Vagina (tissue), 2 donors: ENCODE measurements at regions not wholly inside any gene's neighbourhood (a gene's known extent, or its start where the extent isn't known, plus 50 kb on each side); places are given as distances from the start of the nearest gene placed in this dataset.
"Not testable (repeated sequence)": the region's sequence is repeated elsewhere in the genome, so short reads cannot be mapped to it uniquely, and the experiment has no call there.

Experiments
- DNase-seq, 2 donors: peaks; one replicate each; pipeline ENCODE4 v3.0.0-alpha.2; 2017; ENCODE audit errors: extremely low spot score in 2 of 2
- H3K27ac ChIP-seq: fragments of 200-600 bp; sonication (generic); one replicate; pipeline ENCODE4 v1.5.1; 2019
- H3K27me3 ChIP-seq: fragments of 200-600 bp; sonication (generic); one replicate; pipeline ENCODE4 v1.5.1; 2019
- H3K36me3 ChIP-seq, 2 donors: fragments of 200-600 bp; sonication (generic); one replicate each; pipeline ENCODE4 v1.5.1; 2017 to 2019
- H3K4me1 ChIP-seq: fragments of 200-600 bp; sonication (generic); one replicate; pipeline ENCODE4 v1.5.1; 2019
- H3K4me3 ChIP-seq, 2 donors: fragments of 200-600 bp; sonication (generic); 1 replicate in 1 of 2; 2 replicates in 1 of 2; pipeline ENCODE4 v1.5.1; 2016 to 2019
- H3K9me3 ChIP-seq: fragments of 200-600 bp; sonication (generic); one replicate; pipeline ENCODE4 v1.5.1; 2019
- CTCF ChIP-seq, 3 experiments: fragments of 450-650 bp in 2 of 3; fragments of 200-600 bp in 1 of 3; sonication (generic) in 1 of 3; IDR thresholded peaks; one replicate each; pipeline ENCODE4 v1.5.1; 2017 to 2019; ENCODE audit warnings: antibody characterized with exemption in 3 of 3, mild to moderate bottlenecking in 2 of 3, moderate library complexity in 2 of 3
- POLR2A ChIP-seq, 2 donors: fragments of 450-650 bp; IDR thresholded peaks; one replicate each; pipeline ENCODE4 v1.6.1; 2017; ENCODE audit warnings: antibody characterized with exemption in 2 of 2, mild to moderate bottlenecking in 2 of 2, moderate library complexity in 2 of 2
- POLR2AphosphoS5 ChIP-seq, 2 donors: sonication (generic); formaldehyde crosslinking; IDR thresholded peaks; one replicate each; pipeline ENCODE4 v1.9.0; 2017; ENCODE audit warnings: antibody characterized with exemption in 2 of 2, mild to moderate bottlenecking in 2 of 2, low read depth in 1 of 2; ENCODE audit not compliant: insufficient read depth in 1 of 2
- intact Hi-C: fragments of 100-400 bp; cut with DNase I; formaldehyde crosslinking; loops from one replicate; pipeline ENCODE4 v1.15.1; 2023

- H3K9me3 ChIP-seq, result no peaks in the 10 kb centered on the region
- H3K27me3 ChIP-seq, result no peaks in the 10 kb centered on the region
- no peaks in the 10 kb centered on the region for H3K36me3 ChIP-seq
- DNase-seq, result no peak
- intact Hi-C loops, result no loop called here
- H3K27ac ChIP-seq, result no peak overlapping the region
- H3K4me1 ChIP-seq, result no peaks in the 10 kb centered on the region
- no peak overlapping the region for H3K4me3 ChIP-seq
- no peak for TF ChIP-seq POLR2A (IDR thresholded peaks at IDR 0.05)
- TF ChIP-seq POLR2AphosphoS5 (IDR thresholded peaks at IDR 0.05; ENCODE audit: insufficient read depth in 1 of 2, low read depth in 1 of 2), result no peak
- no peak for TF ChIP-seq CTCF (IDR thresholded peaks at IDR 0.05)
Measured at GRCh38 chr14:25464078-25464477, 414.1 kb upstream of the STXBP6 start.

GRCh38 chr14:25463480-25463879, 413.5 kb upstream of the STXBP6 start:
- H3K36me3 ChIP-seq, result no peaks in the 10 kb centered on the region
- no peaks in the 10 kb centered on the region for H3K9me3 ChIP-seq
- no peaks in the 10 kb centered on the region for H3K4me1 ChIP-seq
- H3K27me3 ChIP-seq, result no peaks in the 10 kb centered on the region
- DNase-seq, result no peak
- H3K4me3 ChIP-seq, result no peak overlapping the region
- no peak for TF ChIP-seq CTCF (IDR thresholded peaks at IDR 0.05)
- TF ChIP-seq POLR2A (IDR thresholded peaks at IDR 0.05), result no peak
- no peak for TF ChIP-seq POLR2AphosphoS5 (IDR thresholded peaks at IDR 0.05; ENCODE audit: insufficient read depth in 1 of 2, low read depth in 1 of 2)
- no peak overlapping the region for H3K27ac ChIP-seq
- intact Hi-C loops, result no loop called here

GRCh38 chr14:25461780-25462179, 411.8 kb upstream of the STXBP6 start:
- intact Hi-C loops, result no loop called here
- no peaks in the 10 kb centered on the region for H3K4me1 ChIP-seq
- no peak overlapping the region for H3K4me3 ChIP-seq
- TF ChIP-seq POLR2AphosphoS5 (IDR thresholded peaks at IDR 0.05; ENCODE audit: insufficient read depth in 1 of 2, low read depth in 1 of 2) (no peak), POLR2A (IDR thresholded peaks at IDR 0.05) (no peak), CTCF (IDR thresholded peaks at IDR 0.05) (no peak)
- no peak for DNase-seq
- no peaks in the 10 kb centered on the region for H3K9me3 ChIP-seq
- H3K27me3 ChIP-seq, result no peaks in the 10 kb centered on the region
- H3K36me3 ChIP-seq, result no peaks in the 10 kb centered on the region
- H3K27ac ChIP-seq, result no peak overlapping the region

GRCh38 chr14:25444381-25444780, 394.4 kb upstream of the STXBP6 start:
- H3K9me3 ChIP-seq, result no peaks in the 10 kb centered on the region
- no peak for TF ChIP-seq POLR2AphosphoS5 (IDR thresholded peaks at IDR 0.05; ENCODE audit: insufficient read depth in 1 of 2, low read depth in 1 of 2)
- TF ChIP-seq CTCF (IDR thresholded peaks at IDR 0.05), result no peak
- no peak for TF ChIP-seq POLR2A (IDR thresholded peaks at IDR 0.05)
- no peak for DNase-seq
- H3K4me3 ChIP-seq, result no peak overlapping the region
- H3K4me1 ChIP-seq, result no peaks in the 10 kb centered on the region
- H3K27ac ChIP-seq, result no peak overlapping the region
- intact Hi-C loops, result no loop called here
- no peaks in the 10 kb centered on the region for H3K36me3 ChIP-seq
- no peaks in the 10 kb centered on the region for H3K27me3 ChIP-seq

GRCh38 chr14:25440382-25440781, 390.4 kb upstream of the STXBP6 start:
- DNase-seq, result not testable (repeated sequence)

GRCh38 chr14:25436906-25437305, 387.0 kb upstream of the STXBP6 start:
- H3K27me3 ChIP-seq, result no peaks in the 10 kb centered on the region
- no peak for TF ChIP-seq POLR2AphosphoS5 (IDR thresholded peaks at IDR 0.05; ENCODE audit: insufficient read depth in 1 of 2, low read depth in 1 of 2)
- no peak for TF ChIP-seq CTCF (IDR thresholded peaks at IDR 0.05)
- no peak for TF ChIP-seq POLR2A (IDR thresholded peaks at IDR 0.05)
- no peaks in the 10 kb centered on the region for H3K36me3 ChIP-seq
- intact Hi-C loops, result no loop called here
- DNase-seq, result no peak
- H3K27ac ChIP-seq, result no peak overlapping the region
- no peaks in the 10 kb centered on the region for H3K9me3 ChIP-seq
- H3K4me3 ChIP-seq, result no peak overlapping the region
- H3K4me1 ChIP-seq, result no peaks in the 10 kb centered on the region

More at GRCh38 chr14:25440382-25440781, 390.4 kb upstream of the STXBP6 start:
- H3K27me3 ChIP-seq, H3K4me3 ChIP-seq, H3K36me3 ChIP-seq, H3K27ac ChIP-seq, H3K9me3 ChIP-seq, intact Hi-C loops, H3K4me1 ChIP-seq: not testable (repeated sequence)
